ENCODE measurements at regions not wholly inside any gene's neighbourhood (a gene's known extent, or its start where the extent isn't known, plus 50 kb on each side); places are given as distances from the start of the nearest gene placed in this dataset.

GRCh38 chr3:118842147-118842863 lies 192.3 kb downstream of the IGSF11 start:
- in situ Hi-C loops (cut with MboI; ENCODE audit: low pct_unique_long_range_greater_than_20kb, low sequenced_read_pairs) = no loop called here
- DNase-seq = no peak

GRCh38 chr3:118846176-118846575 lies 188.5 kb downstream of the IGSF11 start:
- in situ Hi-C loops (cut with MboI; ENCODE audit: low pct_unique_long_range_greater_than_20kb, low sequenced_read_pairs) = no loop called here
- DNase-seq = no peak

Measured in KBM-7 (cell line).